MM.1S (cell line): ENCODE measurements at regions not wholly inside any gene's neighbourhood (a gene's known extent, or its start where the extent isn't known, plus 50 kb on each side); places are given as distances from the start of the nearest gene placed in this dataset.

Experiments
- DNase-seq: peaks from one replicate; pipeline ENCODE4 v3.0.0-alpha.2; 2015
- H2AFZ ChIP-seq: fragments of 300-600 bp; sonication (generic); 2 replicates; pipeline ENCODE4 v1.6.0; 2016; ENCODE audit warnings: antibody characterized with exemption, low read length
- H3F3A ChIP-seq: fragments of 300-600 bp; sonication (generic); 2 replicates; pipeline ENCODE4 v1.6.1; 2016; ENCODE audit warnings: mild to moderate bottlenecking, antibody characterized with exemption, low read length, moderate library complexity, mixed read lengths; ENCODE audit not compliant: insufficient read depth
- H3K27ac ChIP-seq: fragments of 300-600 bp; sonication (generic); 2 replicates; pipeline ENCODE4 v1.5.1; 2016; ENCODE audit warnings: mild to moderate bottlenecking, low read length
- H3K27me3 ChIP-seq: fragments of 300-600 bp; sonication (generic); replicated peaks from 2 replicates; pipeline ENCODE4 v1.6.0; 2016; ENCODE audit warnings: low read length; ENCODE audit not compliant: insufficient read depth
- H3K36me3 ChIP-seq: fragments of 300-600 bp; sonication (generic); replicated peaks from 2 replicates; pipeline ENCODE4 v1.6.1; 2016; ENCODE audit warnings: mild to moderate bottlenecking, low read length, mixed read lengths; ENCODE audit not compliant: insufficient read depth
- H3K4me1 ChIP-seq: fragments of 300-600 bp; sonication (generic); 2 replicates; pipeline ENCODE4 v1.6.1; 2016; ENCODE audit warnings: low read length, mixed read lengths
- H3K4me2 ChIP-seq: fragments of 300-600 bp; sonication (generic); 2 replicates; pipeline ENCODE4 v1.6.0; 2016; ENCODE audit warnings: low read depth, low read length
- H3K4me3 ChIP-seq: fragments of 300-600 bp; sonication (generic); 2 replicates; pipeline ENCODE4 v1.5.1; 2016; ENCODE audit warnings: low read length, mixed read lengths
- H3K79me2 ChIP-seq: fragments of 300-600 bp; sonication (generic); 2 replicates; pipeline ENCODE4 v1.6.1; 2016; ENCODE audit warnings: mixed run types, low read length, mixed read lengths
- H3K9ac ChIP-seq: fragments of 300-600 bp; sonication (generic); 2 replicates; pipeline ENCODE4 v1.6.1; 2016; ENCODE audit warnings: low read length, mixed read lengths
- H3K9me2 ChIP-seq: fragments of 300-600 bp; sonication (generic); replicated peaks from 2 replicates; pipeline ENCODE4 v1.6.1; 2016; ENCODE audit warnings: mild to moderate bottlenecking, low read length, mixed read lengths; ENCODE audit not compliant: insufficient read depth
- H3K9me3 ChIP-seq: fragments of 300-600 bp; sonication (generic); replicated peaks from 2 replicates; pipeline ENCODE4 v1.6.1; 2016; ENCODE audit warnings: mild to moderate bottlenecking, low read length, mixed read lengths; ENCODE audit not compliant: insufficient read depth
- H4K20me1 ChIP-seq: fragments of 300-600 bp; sonication (generic); 2 replicates; pipeline ENCODE4 v1.6.1; 2016; ENCODE audit warnings: mild to moderate bottlenecking, low read length, moderate library complexity, mixed read lengths; ENCODE audit not compliant: insufficient read depth
- CTCF ChIP-seq: fragments of 300-600 bp; sonication (generic); IDR thresholded peaks from 2 replicates; pipeline ENCODE4 v1.5.1; 2016; ENCODE audit warnings: antibody characterized with exemption, low read length, mixed read lengths
- EZH2 ChIP-seq: fragments of 300-600 bp; sonication (generic); optimal IDR thresholded peaks from 2 replicates; pipeline ENCODE3; 2017; ENCODE audit warnings: low read depth, mild to moderate bottlenecking, antibody characterized with exemption, low read length, mixed read lengths
- EZH2phosphoT487 ChIP-seq: fragments of 300-600 bp; sonication (generic); IDR thresholded peaks from 2 replicates; pipeline ENCODE4 v1.6.1; 2018; ENCODE audit warnings: antibody characterized with exemption, low read length

- Histone ChIP-seq H3K4me2 (no peak overlapping the region), H3K9ac (no peak overlapping the region), H3K9me3 (no peaks in the 10 kb centered on the region), H3K27ac (no peak overlapping the region), H3K36me3 (no peaks in the 10 kb centered on the region), H4K20me1 (no peaks in the 10 kb centered on the region), H3K27me3 (no peaks in the 10 kb centered on the region), H3K9me2 (no peaks in the 10 kb centered on the region), H2AFZ (no peak overlapping the region), H3K4me1 (no peaks in the 10 kb centered on the region), H3F3A (no peaks in the 10 kb centered on the region), H3K79me2 (no peaks in the 10 kb centered on the region), H3K4me3 (no peak overlapping the region)
- no peak for TF ChIP-seq CTCF
- DNase-seq: no peak
Observed at GRCh38 chr7:25382869-25383268, 154.6 kb upstream of the NPVF start.

GRCh38 chr7:25383402-25383801 lies 155.1 kb upstream of the NPVF start:
- Histone ChIP-seq H3K9ac (no peak overlapping the region), H3K27me3 (no peaks in the 10 kb centered on the region), H3K4me3 (no peak overlapping the region), H3K9me3 (no peaks in the 10 kb centered on the region), H2AFZ (no peak overlapping the region), H3K27ac (no peak overlapping the region), H3K4me1 (no peaks in the 10 kb centered on the region), H3K9me2 (no peaks in the 10 kb centered on the region), H3K79me2 (no peaks in the 10 kb centered on the region), H3K36me3 (no peaks in the 10 kb centered on the region), H3F3A (no peaks in the 10 kb centered on the region), H3K4me2 (no peak overlapping the region), H4K20me1 (no peaks in the 10 kb centered on the region)
- TF ChIP-seq EZH2 (no peak), CTCF (no peak), EZH2phosphoT487 (no peak)
- no peak for DNase-seq

GRCh38 chr7:25384788-25385505 lies 156.7 kb upstream of the NPVF start:
- no peaks in the 10 kb centered on the region for H3K4me1 ChIP-seq
- no peaks in the 10 kb centered on the region for H3K9me3 ChIP-seq
- H3K79me2 ChIP-seq: no peaks in the 10 kb centered on the region
- H4K20me1 ChIP-seq: no peaks in the 10 kb centered on the region
- no peak overlapping the region for H2AFZ ChIP-seq
- no peak overlapping the region for H3K9ac ChIP-seq
- DNase-seq: no peak
- H3K36me3 ChIP-seq: no peaks in the 10 kb centered on the region
- no peak overlapping the region for H3K27ac ChIP-seq
- no peak overlapping the region for H3K4me2 ChIP-seq
- no peak overlapping the region for H3K4me3 ChIP-seq
- no peaks in the 10 kb centered on the region for H3K27me3 ChIP-seq
- no peaks in the 10 kb centered on the region for H3F3A ChIP-seq
- H3K9me2 ChIP-seq: no peaks in the 10 kb centered on the region
- no peak for TF ChIP-seq EZH2
- TF ChIP-seq CTCF: no peak
- no peak for TF ChIP-seq EZH2phosphoT487
